HEK293 (cell line): ENCODE measurements at regions not wholly inside any gene's neighbourhood (a gene's known extent, or its start where the extent isn't known, plus 50 kb on each side); places are given as distances from the start of the nearest gene placed in this dataset.
A peak's percentile ranks its signal among the peaks of the same experiment; 100 is the strongest.

Experiments
- CTCF ChIA-PET: fragments of 350-600 bp; formaldehyde crosslinking; extraction: SDS; loops from one replicate; lab custom pipeline; 2021; ENCODE audit warnings: antibody characterized with exemption; lab: Yijun Ruan, JAX
- POLR2A ChIA-PET: fragments of 300-600 bp; formaldehyde crosslinking; extraction: SDS; loops from one replicate; lab custom pipeline; 2020; ENCODE audit warnings: antibody characterized with exemption, inconsistent platforms; lab: Yijun Ruan, JAX
- H3K27ac ChIP-seq: fragments of 200-500 bp; sonication (Bioruptor generic); 2 replicates; pipeline ENCODE4 v1.5.1; 2014; ENCODE audit warnings: low read depth, low read length, control low read depth, inconsistent platforms; ENCODE audit errors: extremely low read depth
- H3K36me3 ChIP-seq, 2 experiments: fragments of 200-500 bp in 1 of 2; sonication (Bioruptor generic) in 1 of 2; 1 replicate in 1 of 2; 2 replicates in 1 of 2; pipeline ENCODE4 v1.5.1; 2014 to 2017; ENCODE audit warnings: inconsistent platforms in 2 of 2, low read length in 2 of 2; ENCODE audit not compliant: control insufficient read depth in 2 of 2, insufficient read depth in 1 of 2
- H3K4me1 ChIP-seq: fragments of 200-500 bp; sonication (Bioruptor generic); 2 replicates; pipeline ENCODE4 v1.5.1; 2014; ENCODE audit warnings: mild to moderate bottlenecking, low read length, inconsistent platforms; ENCODE audit not compliant: control insufficient read depth, insufficient read depth
- H3K4me3 ChIP-seq: 2 replicates; pipeline ENCODE4 v1.5.1; 2011; ENCODE audit warnings: low read depth, mild to moderate bottlenecking, control low read depth, low read length, moderate library complexity
- H3K9me3 ChIP-seq: fragments of 200-500 bp; sonication (Bioruptor generic); 2 replicates; pipeline ENCODE4 v1.5.1; 2014; ENCODE audit warnings: low read depth, low read length, inconsistent platforms; ENCODE audit not compliant: control insufficient read depth, insufficient read depth
- IKZF3 ChIP-seq: fragments of 450-650 bp; IDR thresholded peaks from 2 replicates; pipeline ENCODE4 v1.5.0; 2018; ENCODE audit warnings: missing biosample characterization, mild to moderate bottlenecking, missing genetic modification characterization, moderate library complexity
- KLF8 ChIP-seq: fragments of 450-650 bp; formaldehyde crosslinking; IDR thresholded peaks from 2 replicates; pipeline ENCODE4 v1.5.1; 2016; ENCODE audit warnings: missing biosample characterization, missing genetic modification characterization
- KLF9 ChIP-seq: fragments of 450-650 bp; formaldehyde crosslinking; IDR thresholded peaks from 2 replicates; pipeline ENCODE4 v1.5.1; 2016; ENCODE audit warnings: missing biosample characterization, missing genetic modification characterization, low read depth
- SCRT2 ChIP-seq: fragments of 450-650 bp; formaldehyde crosslinking; IDR thresholded peaks from 2 replicates; pipeline ENCODE4 v1.5.1; 2016; ENCODE audit warnings: missing biosample characterization, missing genetic modification characterization
- TCF7L2 ChIP-seq: IDR thresholded peaks from 2 replicates; pipeline ENCODE4 v1.6.1; 2011; ENCODE audit warnings: low read depth, mild to moderate bottlenecking, inconsistent platforms, low read length, moderate library complexity, borderline replicate concordance
- TSHZ1 ChIP-seq: fragments of 450-650 bp; formaldehyde crosslinking; IDR thresholded peaks from 2 replicates; pipeline ENCODE4 v1.5.1; 2016; ENCODE audit warnings: missing biosample characterization, missing genetic modification characterization, borderline replicate concordance
- ZFP37 ChIP-seq: fragments of 450-650 bp; formaldehyde crosslinking; IDR thresholded peaks from 2 replicates; pipeline ENCODE4 v1.5.1; 2016; ENCODE audit warnings: missing biosample characterization, missing genetic modification characterization
- ZIC2 ChIP-seq: fragments of 450-650 bp; formaldehyde crosslinking; IDR thresholded peaks from 2 replicates; pipeline ENCODE4 v1.5.1; 2016; ENCODE audit warnings: missing biosample characterization, missing genetic modification characterization
- ZNF391 ChIP-seq: fragments of 450-650 bp; formaldehyde crosslinking; IDR thresholded peaks from 2 replicates; pipeline ENCODE4 v1.5.1; 2016; ENCODE audit warnings: low read depth, missing biosample characterization, missing genetic modification characterization, borderline replicate concordance
- ZNF48 ChIP-seq: fragments of 450-650 bp; formaldehyde crosslinking; IDR thresholded peaks from 2 replicates; pipeline ENCODE4 v1.5.1; 2016; ENCODE audit warnings: missing biosample characterization, missing genetic modification characterization
- ZNF639 ChIP-seq: fragments of 450-650 bp; formaldehyde crosslinking; IDR thresholded peaks from 2 replicates; pipeline ENCODE4 v1.5.1; 2016; ENCODE audit warnings: missing biosample characterization, missing genetic modification characterization
- ZNF707 ChIP-seq: fragments of 450-650 bp; formaldehyde crosslinking; IDR thresholded peaks from 2 replicates; pipeline ENCODE4 v1.5.1; 2016; ENCODE audit warnings: missing biosample characterization, missing genetic modification characterization
- ZNF830 ChIP-seq: fragments of 450-650 bp; IDR thresholded peaks from 2 replicates; pipeline ENCODE4 v1.5.0; 2018; ENCODE audit warnings: missing biosample characterization, missing genetic modification characterization, low read depth, mild to moderate bottlenecking, moderate library complexity
- ZSCAN5A ChIP-seq: fragments of 450-650 bp; formaldehyde crosslinking; IDR thresholded peaks from 2 replicates; pipeline ENCODE4 v1.5.1; 2016; ENCODE audit warnings: missing biosample characterization, missing genetic modification characterization
- TF ChIP-seq, protein P1 (sequence below): fragments of 450-650 bp; formaldehyde crosslinking; IDR thresholded peaks from 2 replicates; pipeline ENCODE4 v1.5.1; 2016; ENCODE audit warnings: missing biosample characterization, missing genetic modification characterization
- TF ChIP-seq, protein P2 (sequence below): fragments of 450-650 bp; formaldehyde crosslinking; IDR thresholded peaks from 2 replicates; pipeline ENCODE4 v1.5.1; 2016; ENCODE audit warnings: missing biosample characterization, missing genetic modification characterization
- TF ChIP-seq, protein P3 (sequence below): fragments of 450-650 bp; formaldehyde crosslinking; IDR thresholded peaks from 2 replicates; pipeline ENCODE4 v1.5.1; 2016; ENCODE audit warnings: missing biosample characterization, missing genetic modification characterization
- TF ChIP-seq, protein P4 (sequence below): fragments of 450-650 bp; formaldehyde crosslinking; IDR thresholded peaks from 2 replicates; pipeline ENCODE4 v1.5.1; 2016; ENCODE audit warnings: missing biosample characterization, missing genetic modification characterization

DNA sequence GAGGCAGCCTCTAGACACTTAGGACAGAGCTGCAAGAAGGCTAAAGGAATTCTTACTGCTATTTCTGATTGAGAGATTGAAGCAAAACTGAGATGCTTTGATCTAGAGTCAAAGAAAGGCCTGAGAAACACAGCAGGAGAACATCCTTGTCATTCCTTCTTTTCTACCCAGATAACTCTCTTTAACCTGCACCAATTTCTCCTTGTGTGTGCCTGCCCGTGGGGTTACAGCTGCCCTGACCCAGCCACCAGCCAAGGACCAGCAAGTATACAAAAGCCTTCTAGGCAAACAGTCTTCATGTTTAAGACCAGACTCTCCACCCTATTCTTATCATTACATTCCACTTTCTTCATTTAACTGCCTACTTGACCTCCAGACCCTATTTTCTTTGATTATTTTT lies 81.7 kb upstream of the PRB2 start (continued):
- TF ChIP-seq, protein P1, sequence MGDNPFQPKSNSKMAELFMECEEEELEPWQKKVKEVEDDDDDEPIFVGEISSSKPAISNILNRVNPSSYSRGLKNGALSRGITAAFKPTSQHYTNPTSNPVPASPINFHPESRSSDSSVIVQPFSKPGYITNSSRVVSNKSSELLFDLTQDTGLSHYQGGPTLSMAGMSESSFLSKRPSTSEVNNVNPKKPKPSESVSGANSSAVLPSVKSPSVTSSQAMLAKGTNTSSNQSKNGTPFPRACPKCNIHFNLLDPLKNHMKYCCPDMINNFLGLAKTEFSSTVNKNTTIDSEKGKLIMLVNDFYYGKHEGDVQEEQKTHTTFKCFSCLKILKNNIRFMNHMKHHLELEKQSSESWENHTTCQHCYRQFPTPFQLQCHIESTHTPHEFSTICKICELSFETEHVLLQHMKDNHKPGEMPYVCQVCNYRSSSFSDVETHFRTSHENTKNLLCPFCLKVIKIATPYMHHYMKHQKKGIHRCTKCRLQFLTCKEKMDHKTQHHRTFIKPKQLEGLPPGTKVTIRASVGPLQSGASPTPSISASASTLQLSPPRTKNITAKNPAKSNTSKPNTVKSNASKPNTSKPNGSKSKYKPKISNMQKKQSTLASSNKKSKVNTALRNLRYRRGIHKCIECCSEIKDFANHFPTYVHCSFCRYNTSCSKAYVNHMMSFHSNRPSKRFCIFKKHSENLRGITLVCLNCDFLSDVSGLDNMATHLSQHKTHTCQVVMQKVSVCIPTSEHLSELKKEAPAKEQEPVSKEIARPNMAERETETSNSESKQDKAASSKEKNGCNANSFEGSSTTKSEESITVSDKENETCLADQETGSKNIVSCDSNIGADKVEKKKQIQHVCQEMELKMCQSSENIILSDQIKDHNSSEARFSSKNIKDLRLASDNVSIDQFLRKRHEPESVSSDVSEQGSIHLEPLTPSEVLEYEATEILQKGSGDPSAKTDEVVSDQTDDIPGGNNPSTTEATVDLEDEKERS, result no peak
- TF ChIP-seq TCF7L2 (no peak), ZSCAN5A (tag by site-specific recombination) (no peak), ZNF707 (no peak)
- TF ChIP-seq, protein P2, sequence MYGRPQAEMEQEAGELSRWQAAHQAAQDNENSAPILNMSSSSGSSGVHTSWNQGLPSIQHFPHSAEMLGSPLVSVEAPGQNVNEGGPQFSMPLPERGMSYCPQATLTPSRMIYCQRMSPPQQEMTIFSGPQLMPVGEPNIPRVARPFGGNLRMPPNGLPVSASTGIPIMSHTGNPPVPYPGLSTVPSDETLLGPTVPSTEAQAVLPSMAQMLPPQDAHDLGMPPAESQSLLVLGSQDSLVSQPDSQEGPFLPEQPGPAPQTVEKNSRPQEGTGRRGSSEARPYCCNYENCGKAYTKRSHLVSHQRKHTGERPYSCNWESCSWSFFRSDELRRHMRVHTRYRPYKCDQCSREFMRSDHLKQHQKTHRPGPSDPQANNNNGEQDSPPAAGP (tag by site-specific recombination), result no peak

GRCh38 chr12:11482955-11483354 lies 87.6 kb upstream of the PRB2 start:
- ChIA-PET POLR2A (no interaction called here), CTCF (interaction anchor here (0.5 to 8.3 kb wide), 6 partner anchors 134 to 970 kb away, joined by 3 to 106 read pairs (median 6); no protein-coding TSS in a partner anchor)
- Histone ChIP-seq H3K9me3 (no peaks in the 10 kb centered on the region), H3K27ac (no peak overlapping the region), H3K4me1 (no peaks in the 10 kb centered on the region), H3K4me3 (no peak overlapping the region), H3K36me3 (no peaks in the 10 kb centered on the region)
- TF ChIP-seq KLF9 (tag by site-specific recombination) (no peak), IKZF3 (tag by site-specific recombination) (no peak), ZNF639 (tag by site-specific recombination) (no peak), ZNF391 (tag by site-specific recombination) (no peak), ZNF48 (tag by site-specific recombination) (no peak)
- TF ChIP-seq, protein P3, sequence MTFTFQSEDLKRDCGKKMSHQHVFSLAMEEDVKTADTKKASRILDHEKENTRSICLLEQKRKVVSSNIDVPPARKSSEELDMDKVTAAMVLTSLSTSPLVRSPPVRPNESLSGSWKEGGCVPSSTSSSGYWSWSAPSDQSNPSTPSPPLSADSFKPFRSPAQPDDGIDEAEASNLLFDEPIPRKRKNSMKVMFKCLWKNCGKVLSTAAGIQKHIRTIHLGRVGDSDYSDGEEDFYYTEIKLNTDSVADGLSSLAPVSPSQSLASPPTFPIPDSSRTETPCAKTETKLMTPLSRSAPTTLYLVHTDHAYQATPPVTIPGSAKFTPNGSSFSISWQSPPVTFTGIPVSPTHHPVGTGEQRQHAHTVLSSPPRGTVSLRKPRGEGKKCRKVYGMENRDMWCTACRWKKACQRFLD (tag by site-specific recombination), result no peak

DNA sequence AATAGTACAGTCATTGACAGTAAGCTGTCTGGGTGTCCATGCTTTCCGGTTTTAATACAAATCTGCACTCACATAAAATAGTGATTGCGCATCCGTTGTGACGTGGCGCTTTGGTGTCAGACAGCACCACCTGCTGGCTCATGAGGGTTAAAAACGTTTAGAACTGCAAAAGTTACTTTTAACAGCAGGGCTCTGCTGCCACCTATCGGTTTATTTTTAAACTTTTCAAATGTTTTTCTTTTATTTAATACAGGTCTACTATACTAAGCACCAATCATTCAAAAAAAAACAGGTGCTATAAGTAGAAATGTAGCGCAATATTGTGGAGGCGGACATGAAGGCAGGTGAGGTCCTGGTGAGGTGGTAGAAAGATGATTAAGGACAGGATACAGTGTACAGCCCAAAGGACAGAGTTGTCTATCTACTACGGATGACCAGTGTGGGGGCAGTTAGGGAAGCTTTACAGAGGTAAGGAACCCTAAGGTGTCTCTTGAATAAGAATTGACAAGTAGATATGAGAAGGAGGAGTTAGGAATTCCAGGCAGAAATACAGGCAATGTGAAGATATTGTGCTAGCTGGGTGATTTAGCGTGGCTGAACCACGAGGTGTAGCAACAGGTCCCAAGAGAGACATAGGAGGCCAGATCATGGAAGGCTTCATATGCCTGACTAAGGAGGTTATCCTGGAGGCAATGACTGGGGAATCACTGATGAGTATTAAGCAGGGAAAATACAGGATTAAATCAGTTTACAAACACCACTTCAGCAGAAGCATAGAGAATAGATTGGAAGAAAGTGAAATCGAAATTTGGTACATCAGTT lies 91.5 kb upstream of the PRB2 start:
- Histone ChIP-seq H3K4me3 (no peak overlapping the region), H3K36me3 (no peaks in the 10 kb centered on the region), H3K4me1 (no peaks in the 10 kb centered on the region), H3K27ac (no peak overlapping the region), H3K9me3 (no peaks in the 10 kb centered on the region)
- POLR2A ChIA-PET, result no interaction called here
- CTCF ChIA-PET, result interaction anchor here (0.5 to 8.3 kb wide), 36 partner anchors 9 to 1742 kb away, joined by 3 to 106 read pairs (median 4); no protein-coding TSS in a partner anchor
- TF ChIP-seq, protein P4, sequence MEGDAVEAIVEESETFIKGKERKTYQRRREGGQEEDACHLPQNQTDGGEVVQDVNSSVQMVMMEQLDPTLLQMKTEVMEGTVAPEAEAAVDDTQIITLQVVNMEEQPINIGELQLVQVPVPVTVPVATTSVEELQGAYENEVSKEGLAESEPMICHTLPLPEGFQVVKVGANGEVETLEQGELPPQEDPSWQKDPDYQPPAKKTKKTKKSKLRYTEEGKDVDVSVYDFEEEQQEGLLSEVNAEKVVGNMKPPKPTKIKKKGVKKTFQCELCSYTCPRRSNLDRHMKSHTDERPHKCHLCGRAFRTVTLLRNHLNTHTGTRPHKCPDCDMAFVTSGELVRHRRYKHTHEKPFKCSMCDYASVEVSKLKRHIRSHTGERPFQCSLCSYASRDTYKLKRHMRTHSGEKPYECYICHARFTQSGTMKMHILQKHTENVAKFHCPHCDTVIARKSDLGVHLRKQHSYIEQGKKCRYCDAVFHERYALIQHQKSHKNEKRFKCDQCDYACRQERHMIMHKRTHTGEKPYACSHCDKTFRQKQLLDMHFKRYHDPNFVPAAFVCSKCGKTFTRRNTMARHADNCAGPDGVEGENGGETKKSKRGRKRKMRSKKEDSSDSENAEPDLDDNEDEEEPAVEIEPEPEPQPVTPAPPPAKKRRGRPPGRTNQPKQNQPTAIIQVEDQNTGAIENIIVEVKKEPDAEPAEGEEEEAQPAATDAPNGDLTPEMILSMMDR (tag by site-specific recombination), result peak; percentile 85
- TF ChIP-seq ZNF830, result no peak
- peak; percentile 89; the same call in 1 of the 2 replicates for TF ChIP-seq SCRT2 (tag by site-specific recombination)
- TF ChIP-seq ZIC2 (tag by site-specific recombination), result no peak
- 0 out of 2 replicates have a peak, but pooled peaks have one; percentile 14 for TF ChIP-seq KLF8 (tag by site-specific recombination)
- TF ChIP-seq TSHZ1 (tag by site-specific recombination), result no peak
- TF ChIP-seq ZFP37 (tag by site-specific recombination), result 0 out of 2 replicates have a peak, but pooled peaks have one; percentile 33
